CD4-positive, alpha-beta T cell treated with Interleukin-12 subunit alpha and Interleukin-12 subunit beta, for 1 hour (primary cell): ENCODE measurements at regions not wholly inside any gene's neighbourhood (a gene's known extent, or its start where the extent isn't known, plus 50 kb on each side); places are given as distances from the start of the nearest gene placed in this dataset.
"Not testable (repeated sequence)": the region's sequence is repeated elsewhere in the genome, so short reads cannot be mapped to it uniquely, and the experiment has no call there.

Experiments used
- DNase-seq: peaks from one replicate; pipeline ENCODE4 v3.0.0-alpha.2; 2020

GRCh38 chr16:26809461-26809860, 257.3 kb upstream of the C16orf82 start:
- DNase-seq: no peak

DNA sequence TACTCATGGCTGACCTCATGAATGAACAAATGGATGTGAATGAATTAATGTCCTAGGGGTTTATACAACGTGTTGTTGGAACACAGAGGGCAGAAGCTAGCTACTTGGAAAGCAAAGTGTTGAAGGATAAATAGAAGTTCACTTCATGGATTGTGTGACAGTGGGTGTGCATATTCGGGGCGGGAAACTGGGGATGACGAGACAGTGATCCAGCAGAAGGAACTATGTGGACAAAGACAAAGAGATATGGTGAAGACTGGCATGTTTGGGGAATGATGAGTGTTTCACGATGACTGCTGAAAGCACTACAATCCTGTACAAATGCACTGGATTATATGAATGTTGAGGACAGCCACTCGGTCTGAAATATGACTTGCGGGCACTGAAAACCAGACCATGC, 250.5 kb upstream of the C16orf82 start:
- DNase-seq: no peak

GRCh38 chr16:26816885-26817571, 249.7 kb upstream of the C16orf82 start:
- DNase-seq: no peak

- DNase-seq: no peak
Observed at GRCh38 chr16:26818393-26818792, 248.3 kb upstream of the C16orf82 start.

DNA sequence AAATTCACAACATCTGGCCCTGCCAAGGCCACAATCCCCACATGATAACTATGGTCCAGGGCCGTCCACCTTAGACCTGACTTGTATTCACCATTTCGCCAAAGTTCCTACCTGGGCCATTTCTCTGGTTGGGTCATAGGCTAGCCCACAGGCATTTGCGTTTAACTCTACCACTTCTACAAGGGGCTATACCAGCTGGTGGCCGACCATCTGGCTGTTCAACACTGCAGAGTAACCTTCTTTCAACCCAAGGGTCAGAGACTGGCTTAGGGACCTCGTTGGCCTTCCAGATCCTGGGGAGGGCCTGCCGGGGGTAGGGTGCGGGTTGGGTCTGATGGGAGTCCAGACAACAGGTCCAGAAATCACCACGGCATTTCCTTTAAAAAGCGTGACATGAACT, 242.3 kb upstream of the C16orf82 start:
- DNase-seq: no peak

GRCh38 chr16:26826500-26826899, 240.2 kb upstream of the C16orf82 start:
- DNase-seq: no peak

DNA sequence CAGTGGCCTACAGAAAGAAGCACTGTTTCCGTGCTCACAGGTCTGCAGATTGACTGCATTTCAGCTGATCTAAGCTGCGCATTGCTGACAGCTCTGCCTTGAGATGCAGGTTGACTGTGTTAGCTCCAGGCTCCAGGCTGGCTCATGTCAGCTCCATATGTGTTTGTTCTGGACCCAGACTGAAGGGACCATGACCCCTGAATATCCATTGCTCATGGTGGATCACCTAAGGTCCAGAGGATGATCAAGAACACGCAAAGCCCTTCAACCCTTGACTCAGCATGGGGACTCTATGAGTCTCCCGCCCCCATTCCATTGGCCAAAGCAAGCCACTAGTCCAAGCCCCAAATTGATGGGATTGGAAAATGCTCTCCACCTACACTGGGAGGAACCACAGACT, 239.3 kb upstream of the C16orf82 start:
- DNase-seq: no peak

DNA sequence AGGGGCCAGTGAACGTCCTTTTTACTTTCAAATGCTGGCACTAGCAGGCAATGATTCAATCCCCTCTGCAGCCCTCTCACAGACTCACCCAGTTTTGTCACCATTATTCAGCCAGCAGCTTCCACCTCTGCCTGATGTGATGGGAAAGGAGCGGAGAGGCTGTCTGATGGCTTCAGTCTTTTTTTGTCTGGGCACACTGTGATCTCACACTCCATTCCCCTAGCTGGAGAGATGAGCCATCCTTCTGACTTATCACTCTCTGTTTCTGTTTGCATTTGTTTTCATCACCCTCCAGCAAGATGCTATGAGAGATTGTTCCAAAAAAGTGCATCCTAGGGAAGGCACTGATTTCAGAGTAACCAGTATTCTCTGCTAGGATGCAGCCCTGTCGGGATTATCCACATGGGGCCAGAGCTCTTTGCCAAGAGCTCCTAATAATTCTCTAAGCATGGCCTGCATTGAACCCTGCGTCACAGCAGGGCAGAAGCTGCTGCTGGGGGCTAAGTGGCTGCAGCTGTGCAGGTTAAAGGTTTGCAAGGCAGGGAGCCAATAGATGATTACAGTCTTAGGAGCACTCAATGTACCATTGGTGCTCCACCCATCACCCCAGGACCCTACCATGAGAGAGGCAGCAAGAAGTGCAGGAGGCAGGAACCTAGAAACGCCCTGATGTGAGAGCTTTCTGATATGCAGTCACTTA, 236.1 kb upstream of the C16orf82 start:
- DNase-seq: no peak

GRCh38 chr16:26836114-26836513, 230.6 kb upstream of the C16orf82 start:
- DNase-seq: not testable (repeated sequence)

DNA sequence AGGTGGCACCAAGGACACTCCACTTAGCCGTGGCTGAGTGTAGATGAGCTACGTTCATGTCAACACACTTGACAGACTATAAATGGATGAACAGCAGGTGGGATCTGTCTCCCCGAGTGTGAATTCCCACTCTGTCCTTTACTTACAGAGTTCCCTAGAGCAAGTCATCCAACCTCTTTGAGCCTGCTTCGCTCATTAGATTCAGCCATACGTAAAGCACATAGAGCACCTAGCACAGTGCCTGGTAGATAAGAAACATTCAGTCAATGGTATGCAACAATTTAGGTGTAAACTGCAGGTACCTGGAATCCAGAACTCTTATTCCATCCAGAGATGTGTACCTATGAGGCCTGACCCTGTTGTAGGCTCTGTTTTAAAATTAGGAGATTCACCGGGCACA, 227.8 kb upstream of the C16orf82 start:
- no peak for DNase-seq

DNA sequence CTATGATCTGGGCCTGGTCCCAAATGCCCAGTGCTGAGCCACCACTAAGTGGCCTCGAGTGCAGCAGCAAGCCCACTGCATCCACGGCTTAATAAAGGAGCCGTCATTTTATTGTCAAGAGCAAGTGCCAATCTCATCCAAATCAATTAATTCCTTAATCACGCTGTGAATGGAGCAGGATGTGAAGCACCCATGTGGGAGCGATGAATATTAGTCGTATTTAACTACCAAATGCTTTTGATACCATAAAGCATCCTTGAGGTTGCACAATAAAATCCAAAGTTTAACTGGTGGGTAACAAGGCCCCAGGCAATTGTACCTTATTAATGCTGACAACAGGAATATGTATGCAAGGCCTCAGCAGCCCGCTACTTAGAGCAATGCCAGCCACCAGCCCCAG, 226.0 kb upstream of the C16orf82 start:
- DNase-seq: no peak

GRCh38 chr16:26856271-26856670, 210.5 kb upstream of the C16orf82 start:
- DNase-seq: no peak

- DNase-seq: no peak
Observed at GRCh38 chr16:26856791-26857190, 209.9 kb upstream of the C16orf82 start.

GRCh38 chr16:26857371-26857770, 209.4 kb upstream of the C16orf82 start:
- no peak for DNase-seq

GRCh38 chr16:26860506-26860905, 206.2 kb upstream of the C16orf82 start:
- no peak for DNase-seq

GRCh38 chr16:26863931-26864330, 202.8 kb upstream of the C16orf82 start:
- DNase-seq: no peak

GRCh38 chr16:26874318-26874717, 192.4 kb upstream of the C16orf82 start:
- DNase-seq: not testable (repeated sequence)

DNA sequence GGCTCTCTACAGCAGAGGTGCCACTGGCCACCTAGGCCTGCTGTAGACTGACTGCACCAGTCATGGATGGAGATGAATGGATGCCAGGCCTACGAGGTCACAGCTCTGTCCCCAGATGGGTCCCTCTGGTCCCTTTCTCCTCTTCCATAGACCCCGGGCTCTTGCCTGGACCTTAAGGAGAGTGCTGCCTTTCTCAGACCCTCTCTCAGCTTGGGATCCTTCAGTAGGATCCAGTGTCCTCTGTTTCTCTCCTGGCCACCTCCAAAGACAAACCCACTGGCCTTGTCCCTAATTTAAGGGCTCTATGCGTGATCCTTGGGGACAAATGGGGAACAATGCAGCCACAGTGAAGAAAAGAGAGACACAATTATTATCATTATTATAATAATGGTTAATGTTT, 189.3 kb upstream of the C16orf82 start:
- no peak for DNase-seq

DNA sequence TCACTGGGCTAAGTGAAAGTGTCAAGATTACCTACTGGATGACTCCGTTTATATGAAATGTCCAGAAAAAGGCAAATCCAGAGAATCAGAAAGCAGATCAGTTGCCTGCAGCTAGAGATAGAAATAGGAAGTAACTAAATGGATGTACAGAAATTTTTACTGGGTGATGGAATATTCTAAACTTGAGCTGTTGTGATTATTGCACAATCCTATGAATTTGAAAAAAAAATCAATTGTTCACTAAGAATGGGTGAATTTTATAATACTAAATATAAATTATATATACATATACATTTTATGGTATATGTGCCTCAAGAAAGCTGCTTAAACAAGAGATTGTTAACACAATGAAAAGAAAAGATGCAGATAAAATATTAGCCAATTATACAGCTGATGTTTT, 181.1 kb upstream of the C16orf82 start:
- DNase-seq: no peak

- no peak for DNase-seq
Observed at GRCh38 chr16:26889740-26890139, 177.0 kb upstream of the C16orf82 start.

DNA sequence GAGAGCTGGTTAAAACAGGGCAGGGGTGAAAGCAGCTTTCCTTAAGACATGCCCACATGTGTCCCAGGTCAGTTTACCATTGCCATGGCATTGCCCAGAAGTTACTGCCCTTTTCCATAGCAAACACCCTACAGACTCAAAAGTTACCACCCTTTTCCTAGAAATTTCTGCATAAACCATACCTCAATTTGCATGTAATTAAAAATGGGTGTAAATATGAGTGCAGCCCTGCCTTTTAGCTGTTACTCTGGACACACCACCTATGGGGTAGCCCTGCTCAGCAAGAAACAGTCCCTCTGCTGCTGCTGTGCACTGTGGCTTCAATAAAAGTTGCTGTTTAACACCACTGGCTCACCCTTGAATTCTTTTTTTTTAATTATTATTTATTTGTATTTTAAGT, 168.5 kb upstream of the C16orf82 start:
- no peak for DNase-seq

DNA sequence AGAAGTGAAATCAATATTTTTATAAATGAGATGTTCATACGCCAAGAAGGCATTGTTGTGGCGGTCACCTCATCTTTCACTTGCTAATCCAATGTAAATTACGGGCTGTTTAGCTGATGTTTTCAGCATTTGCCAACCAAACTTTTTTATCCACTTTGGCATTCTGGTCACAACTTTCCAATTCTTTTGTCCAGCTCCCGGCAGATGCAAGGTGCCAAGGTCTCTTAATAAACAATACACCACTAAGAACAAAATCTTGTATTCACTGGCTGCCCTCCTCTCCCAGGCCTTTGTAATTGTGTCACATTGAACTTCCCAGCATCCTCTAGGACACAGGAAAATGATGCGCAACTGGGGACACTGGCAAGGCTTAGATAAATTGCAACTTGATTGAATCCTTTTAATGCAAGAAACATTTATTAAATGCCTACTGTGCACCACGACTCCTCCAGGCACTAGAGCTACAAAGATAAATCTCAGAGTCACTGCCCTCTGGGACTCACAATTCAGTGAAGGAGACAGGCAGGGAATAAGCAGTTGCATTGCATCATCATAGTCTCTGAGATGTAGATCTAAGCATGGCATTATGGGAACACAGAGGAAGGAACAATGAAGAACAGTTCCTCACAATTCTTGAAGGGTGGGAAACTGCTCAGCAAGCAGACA, 165.4 kb upstream of the C16orf82 start:
- no peak for DNase-seq

- no peak for DNase-seq
Observed at GRCh38 chr16:26901983-26902382, 164.7 kb upstream of the C16orf82 start.

DNA sequence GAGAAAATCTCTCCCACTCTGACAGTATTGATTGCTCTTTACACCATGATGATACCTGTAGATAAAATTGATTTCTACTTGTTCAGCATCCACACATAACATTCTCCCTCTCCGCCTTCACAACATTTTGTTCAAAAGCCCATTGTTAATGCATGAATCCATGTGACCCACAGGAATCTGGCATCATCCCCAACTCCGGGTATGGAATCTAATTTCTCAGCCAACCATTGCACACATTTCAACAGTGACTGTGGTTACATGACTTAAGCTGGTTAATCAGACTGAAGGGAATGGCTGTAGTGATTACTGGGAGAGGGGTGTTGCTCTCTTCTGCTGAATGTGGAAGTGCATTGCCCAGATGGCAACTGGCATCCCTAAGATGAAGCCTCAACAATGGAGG, 161.4 kb upstream of the C16orf82 start:
- no peak for DNase-seq
